Adipocyte (in vitro differentiated cells): ENCODE measurements at regions not wholly inside any gene's neighbourhood (a gene's known extent, or its start where the extent isn't known, plus 50 kb on each side); places are given as distances from the start of the nearest gene placed in this dataset.

Experiments
- DNase-seq: peaks from one replicate; pipeline ENCODE4 v3.0.0-alpha.2; 2015; ENCODE audit warnings: low read depth
- H3K27me3 ChIP-seq: replicated peaks from 2 replicates; pipeline ENCODE4 v1.7.0; 2013; ENCODE audit warnings: mild to moderate bottlenecking, low read length, moderate library complexity; ENCODE audit not compliant: control insufficient read depth, insufficient read depth
- H3K36me3 ChIP-seq: 2 replicates; pipeline ENCODE4 v1.7.0; 2013; ENCODE audit warnings: low read length, mild to moderate bottlenecking, moderate library complexity; ENCODE audit not compliant: control insufficient read depth, insufficient read depth, severe bottlenecking
- H3K4me1 ChIP-seq: 2 replicates; pipeline ENCODE4 v1.7.0; 2013; ENCODE audit warnings: mild to moderate bottlenecking, low read length, moderate library complexity; ENCODE audit not compliant: control insufficient read depth, insufficient read depth
- H3K4me3 ChIP-seq: 2 replicates; pipeline ENCODE4 v1.7.0; 2013; ENCODE audit warnings: mild to moderate bottlenecking, low read length, moderate library complexity
- H3K9ac ChIP-seq: 2 replicates; pipeline ENCODE4 v1.7.0; 2013; ENCODE audit warnings: mild to moderate bottlenecking, low read length, moderate library complexity
- H3K9me3 ChIP-seq: 2 replicates; pipeline ENCODE4 v1.7.0; 2013; ENCODE audit warnings: mild to moderate bottlenecking, low read length, moderate library complexity; ENCODE audit not compliant: control insufficient read depth

DNA sequence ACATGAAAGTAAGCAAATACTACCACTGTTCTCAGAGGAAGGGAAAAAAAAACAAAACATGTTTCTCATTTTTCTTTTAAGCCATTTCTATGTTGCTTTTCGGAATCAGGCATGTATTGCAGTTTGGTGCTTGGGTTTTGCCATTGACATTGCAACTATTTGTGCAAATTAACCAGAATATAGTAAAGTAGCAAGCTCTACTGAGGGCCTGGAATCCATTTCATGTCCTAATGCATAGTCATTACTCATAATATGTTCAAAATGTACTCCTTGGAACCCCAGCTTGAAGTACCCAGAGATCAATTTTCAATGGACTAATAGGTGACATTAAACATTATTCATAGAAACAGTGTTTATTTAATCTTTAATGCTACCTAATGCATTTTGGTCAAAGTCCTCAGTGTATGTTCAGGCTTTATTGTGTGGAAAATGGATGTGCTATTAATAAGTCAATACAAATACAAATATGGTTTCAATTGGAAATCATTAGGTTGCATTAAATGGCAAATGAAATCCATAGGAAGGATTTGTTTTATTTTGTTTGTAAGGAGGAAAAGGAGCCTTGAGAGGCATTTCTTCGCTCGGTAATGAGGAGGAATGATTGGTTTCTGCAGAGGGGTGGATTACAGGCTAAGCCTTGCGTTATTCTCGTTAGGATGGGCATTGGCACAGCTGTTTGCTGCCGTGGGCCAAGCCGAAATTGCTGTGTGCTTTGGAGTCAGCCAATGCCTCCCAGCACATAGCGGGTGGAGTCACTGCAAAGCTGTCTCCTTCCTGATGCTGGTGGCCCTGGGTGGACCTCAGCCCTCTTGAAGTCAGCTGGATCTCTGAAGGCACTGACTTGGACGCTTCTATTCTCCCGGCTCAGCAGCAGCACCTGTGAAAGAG is 56.4 kb downstream of the MYCN start:
- H3K9me3 ChIP-seq = no peaks in the 10 kb centered on the region
- no peaks in the 10 kb centered on the region for H3K4me1 ChIP-seq
- H3K27me3 ChIP-seq = peaks cover 7% of the 10 kb centered on the region
- no peak for DNase-seq
- H3K4me3 ChIP-seq = no peak overlapping the region
- no peaks in the 10 kb centered on the region for H3K36me3 ChIP-seq
- H3K9ac ChIP-seq = no peak overlapping the region
